ENCODE measurements at regions not wholly inside any gene's neighbourhood (a gene's known extent, or its start where the extent isn't known, plus 50 kb on each side); places are given as distances from the start of the nearest gene placed in this dataset.

DNA sequence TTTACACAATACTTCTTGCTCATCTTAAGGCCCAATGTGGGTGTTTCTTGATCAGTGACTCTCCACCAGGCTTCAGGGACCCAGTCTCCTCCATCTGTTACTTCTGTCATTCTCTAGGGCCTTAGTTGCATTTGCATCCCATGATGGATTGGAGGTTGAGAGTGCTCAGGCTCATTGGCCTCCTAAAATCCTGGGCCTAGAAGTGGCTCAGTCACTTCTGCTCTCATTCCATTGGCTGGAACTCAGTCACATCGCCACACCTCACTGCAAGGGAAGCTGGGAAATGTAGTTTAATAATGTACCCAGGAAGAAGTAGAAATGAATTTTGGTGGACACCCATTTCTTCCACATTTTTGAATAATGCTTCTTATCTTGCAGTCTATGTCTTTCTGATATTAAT, 223.5 kb downstream of the HRH4 start:
- WGBS, 2 experiments: 86 to 100% methylated on average over 1 of the region's 1 CpG
- no peak overlapping the region for H3K4me3 ChIP-seq (ENCODE audit: insufficient read depth, low read depth, low read length)
- no peaks in the 10 kb centered on the region for H3K36me3 ChIP-seq (ENCODE audit: control insufficient read depth, insufficient read depth, low read length)
- no peaks in the 10 kb centered on the region for H3K9me3 ChIP-seq (ENCODE audit: control insufficient read depth, low read length)
- no peaks in the 10 kb centered on the region for H3K4me1 ChIP-seq (ENCODE audit: control insufficient read depth, insufficient read depth, low read length)
- no peaks in the 10 kb centered on the region for H3K27me3 ChIP-seq (ENCODE audit: control insufficient read depth, insufficient read depth, low read length, poor library complexity, severe bottlenecking)
- H3K27ac ChIP-seq (ENCODE audit: insufficient read depth, low read depth, low read length, poor library complexity, severe bottlenecking): no peak overlapping the region

DNA sequence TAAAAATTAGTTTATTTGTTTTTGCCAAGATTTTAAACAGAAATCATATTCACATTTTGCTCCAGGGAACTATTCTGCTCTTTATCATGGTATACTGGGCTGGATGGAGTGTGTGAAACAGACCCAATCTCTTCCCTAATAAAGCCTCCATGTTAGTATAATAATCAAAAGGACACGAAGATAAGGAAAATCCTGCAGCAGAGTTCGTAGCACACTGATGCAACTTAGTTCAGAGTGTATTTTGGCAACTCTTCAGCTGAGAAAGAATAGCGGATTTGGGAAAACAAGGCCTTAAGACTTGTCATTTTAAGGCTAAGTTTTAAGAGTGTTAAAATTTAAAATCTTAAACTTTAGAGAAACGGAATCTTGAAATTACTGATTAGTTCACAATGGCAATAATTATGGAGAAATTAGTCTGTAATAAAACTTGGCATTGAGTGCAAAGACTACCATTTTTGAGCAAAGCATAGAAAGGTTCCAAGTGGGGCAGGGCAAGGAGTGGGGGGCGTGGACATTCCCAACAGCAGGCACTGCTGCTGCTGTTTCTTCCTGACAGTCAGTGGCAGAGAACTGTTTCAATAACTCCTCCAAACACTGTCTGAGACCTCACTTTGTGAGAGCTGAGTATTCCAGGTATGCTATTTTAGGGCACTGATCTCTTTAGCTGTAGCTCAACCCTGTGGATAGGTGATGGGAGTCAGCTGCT, 225.0 kb downstream of the HRH4 start:
- no peaks in the 10 kb centered on the region for H3K9me3 ChIP-seq (ENCODE audit: control insufficient read depth, low read length)
- no peaks in the 10 kb centered on the region for H3K36me3 ChIP-seq (ENCODE audit: control insufficient read depth, insufficient read depth, low read length)
- whole genome bisulfite sequencing, 2 experiments: 95 to 98% methylated on average over 5 of the region's 5 CpGs
- H3K4me1 ChIP-seq (ENCODE audit: control insufficient read depth, insufficient read depth, low read length): no peaks in the 10 kb centered on the region
- H3K27me3 ChIP-seq (ENCODE audit: control insufficient read depth, insufficient read depth, low read length, poor library complexity, severe bottlenecking): no peaks in the 10 kb centered on the region
- H3K4me3 ChIP-seq (ENCODE audit: insufficient read depth, low read depth, low read length): no peak overlapping the region
- no peak overlapping the region for H3K27ac ChIP-seq (ENCODE audit: insufficient read depth, low read depth, low read length, poor library complexity, severe bottlenecking)

DNA sequence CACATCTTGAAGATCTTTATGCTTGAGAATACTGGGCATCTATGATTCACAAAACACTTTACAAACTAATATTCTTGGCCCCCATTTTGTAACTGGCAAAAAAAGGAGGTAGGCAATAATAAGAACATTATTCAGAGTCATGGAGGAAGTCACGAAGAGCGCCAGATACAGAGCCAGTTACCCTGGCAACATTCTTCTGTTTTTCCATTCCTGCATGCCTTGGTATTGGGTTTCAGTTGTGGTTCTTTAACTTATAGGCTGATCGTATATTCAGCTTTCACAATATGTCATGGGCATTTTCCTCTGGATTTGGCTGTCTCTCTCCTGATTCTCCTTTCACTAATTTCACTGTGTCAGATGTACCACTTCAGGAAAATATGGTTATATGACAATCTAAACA, 234.7 kb downstream of the HRH4 start:
- 93 to 95% methylated on average over 3 of the region's 3 CpGs for WGBS, 2 experiments
- Histone ChIP-seq H3K27me3 (ENCODE audit: control insufficient read depth, insufficient read depth, low read length, poor library complexity, severe bottlenecking) (no peaks in the 10 kb centered on the region), H3K27ac (ENCODE audit: insufficient read depth, low read depth, low read length, poor library complexity, severe bottlenecking) (no peak overlapping the region), H3K4me1 (ENCODE audit: control insufficient read depth, insufficient read depth, low read length) (no peaks in the 10 kb centered on the region), H3K4me3 (ENCODE audit: insufficient read depth, low read depth, low read length) (no peak overlapping the region), H3K9me3 (ENCODE audit: control insufficient read depth, low read length) (peaks cover 5% of the 10 kb centered on the region), H3K36me3 (ENCODE audit: control insufficient read depth, insufficient read depth, low read length) (no peaks in the 10 kb centered on the region)

DNA sequence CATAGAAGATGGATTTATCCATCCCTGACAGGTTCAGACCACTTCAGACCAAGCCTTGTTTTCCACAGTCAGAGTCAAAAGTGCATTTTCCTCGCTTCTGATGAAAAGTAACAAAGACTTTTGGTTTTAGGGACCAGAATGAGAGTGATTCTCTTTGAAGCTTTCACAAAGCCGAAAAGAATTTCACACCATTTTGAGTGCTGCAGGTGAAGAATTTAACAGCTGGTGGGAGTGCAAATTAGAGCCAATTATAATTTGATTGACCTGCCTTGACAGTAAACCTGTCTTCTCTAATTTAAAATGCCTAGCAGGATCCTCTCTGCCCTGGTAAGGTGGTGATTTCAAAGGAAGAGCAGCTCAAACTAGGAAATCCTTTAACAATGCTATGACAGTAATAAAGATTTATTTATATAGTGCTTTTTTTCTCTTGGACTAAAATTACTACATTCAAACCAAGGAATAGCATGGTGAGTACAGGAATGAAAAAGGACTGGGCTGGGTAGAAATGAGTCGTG, 241.6 kb downstream of the HRH4 start:
- no peak overlapping the region for H3K27ac ChIP-seq (ENCODE audit: insufficient read depth, low read depth, low read length, poor library complexity, severe bottlenecking)
- 74 to 78% methylated on average over 3 of the region's 3 CpGs for WGBS, 2 experiments
- H3K27me3 ChIP-seq (ENCODE audit: control insufficient read depth, insufficient read depth, low read length, poor library complexity, severe bottlenecking): no peaks in the 10 kb centered on the region
- H3K4me1 ChIP-seq (ENCODE audit: control insufficient read depth, insufficient read depth, low read length): no peaks in the 10 kb centered on the region
- no peak overlapping the region for H3K4me3 ChIP-seq (ENCODE audit: insufficient read depth, low read depth, low read length)
- H3K36me3 ChIP-seq (ENCODE audit: control insufficient read depth, insufficient read depth, low read length): peaks cover 3% of the 10 kb centered on the region
- peaks cover 4% of the 10 kb centered on the region for H3K9me3 ChIP-seq (ENCODE audit: control insufficient read depth, low read length)

DNA sequence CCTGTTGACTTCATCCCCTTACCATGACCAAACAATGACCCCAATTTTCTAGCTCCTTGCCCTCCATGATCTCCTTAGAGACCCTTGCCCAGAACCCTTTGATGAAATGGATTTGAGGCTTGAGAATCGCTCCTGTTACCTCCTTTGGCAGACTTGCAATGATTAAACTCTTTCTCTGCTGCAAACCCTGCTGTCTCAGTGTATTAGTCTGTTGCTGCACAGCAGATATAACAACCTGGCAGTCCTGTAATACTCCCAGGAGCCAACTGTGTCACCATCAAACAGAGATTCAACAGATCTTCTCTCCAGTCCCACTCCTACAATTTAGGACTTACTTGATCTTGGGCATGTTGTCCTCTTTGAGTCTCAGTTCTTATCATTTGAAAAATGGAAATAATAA, 242.9 kb downstream of the HRH4 start:
- WGBS, 2 experiments: 96 to 100% methylated on average over 1 of the region's 1 CpG
- no peak overlapping the region for H3K4me3 ChIP-seq (ENCODE audit: insufficient read depth, low read depth, low read length)

DNA sequence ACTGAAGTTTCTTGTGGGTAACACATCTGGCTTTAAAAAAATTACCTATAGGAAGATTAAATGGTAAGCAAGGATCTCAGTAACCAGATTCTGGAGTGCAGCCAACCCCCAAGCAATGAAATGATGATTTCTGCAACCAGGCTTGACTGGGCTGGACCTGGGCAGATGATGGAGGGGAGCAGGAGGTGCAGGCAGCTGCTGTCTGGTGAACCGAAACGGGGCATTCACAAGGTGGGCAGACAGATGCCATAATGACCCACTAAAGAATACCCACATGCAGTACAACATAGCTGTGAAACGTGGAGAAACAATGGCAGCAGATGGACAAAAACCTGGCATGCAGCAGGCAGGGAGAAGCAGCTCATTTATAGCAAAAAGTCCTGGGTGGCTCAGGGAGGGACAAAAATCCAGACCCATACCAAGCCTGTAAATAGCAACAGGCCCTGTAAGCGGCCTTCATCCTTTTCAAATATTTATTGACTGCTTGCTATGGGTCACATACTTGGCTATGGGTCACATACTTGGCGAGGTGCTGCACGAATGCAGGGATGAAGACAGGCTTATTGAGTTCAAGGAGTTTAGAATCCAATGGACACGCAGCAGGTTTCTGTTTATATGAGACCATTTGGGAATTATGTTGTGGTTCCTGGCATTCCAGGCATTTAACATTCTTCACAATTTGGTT, 244.7 kb downstream of the HRH4 start:
- 82 to 90% methylated on average over 7 of the region's 7 CpGs for WGBS, 2 experiments

More for the DNA sequence above, 242.9 kb downstream of the HRH4 start:
- H3K27ac ChIP-seq (ENCODE audit: insufficient read depth, low read depth, low read length, poor library complexity, severe bottlenecking): no peak overlapping the region
- no peaks in the 10 kb centered on the region for H3K27me3 ChIP-seq (ENCODE audit: control insufficient read depth, insufficient read depth, low read length, poor library complexity, severe bottlenecking)
- peaks cover 4% of the 10 kb centered on the region for H3K9me3 ChIP-seq (ENCODE audit: control insufficient read depth, low read length)
- H3K4me1 ChIP-seq (ENCODE audit: control insufficient read depth, insufficient read depth, low read length): no peaks in the 10 kb centered on the region
- peaks cover 3% of the 10 kb centered on the region for H3K36me3 ChIP-seq (ENCODE audit: control insufficient read depth, insufficient read depth, low read length)

DNA sequence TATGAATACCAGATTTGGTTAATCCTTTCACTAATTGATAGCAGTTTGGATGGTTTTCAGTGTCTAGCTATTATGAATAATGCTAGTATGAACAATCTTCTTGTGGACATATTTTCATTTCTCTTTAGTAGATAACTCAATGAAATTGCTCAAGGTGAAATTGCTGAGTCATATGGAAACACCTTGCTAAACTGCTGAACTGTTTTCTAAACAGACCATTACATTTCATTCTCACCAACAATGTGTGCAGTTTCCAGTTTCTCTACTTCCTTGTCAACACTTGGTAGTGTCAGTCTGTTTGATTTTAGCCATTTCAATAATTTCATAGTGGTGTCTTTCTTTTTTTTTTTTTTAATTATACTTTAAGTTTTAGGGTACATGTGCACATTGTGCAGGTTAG, 250.0 kb downstream of the HRH4 start:
- H3K36me3 ChIP-seq (ENCODE audit: control insufficient read depth, insufficient read depth, low read length): no peaks in the 10 kb centered on the region
- no peaks in the 10 kb centered on the region for H3K4me1 ChIP-seq (ENCODE audit: control insufficient read depth, insufficient read depth, low read length)
- no peaks in the 10 kb centered on the region for H3K27me3 ChIP-seq (ENCODE audit: control insufficient read depth, insufficient read depth, low read length, poor library complexity, severe bottlenecking)
- H3K9me3 ChIP-seq (ENCODE audit: control insufficient read depth, low read length): no peaks in the 10 kb centered on the region
- no peak overlapping the region for H3K4me3 ChIP-seq (ENCODE audit: insufficient read depth, low read depth, low read length)
- no peak overlapping the region for H3K27ac ChIP-seq (ENCODE audit: insufficient read depth, low read depth, low read length, poor library complexity, severe bottlenecking)

More for the DNA sequence above, 244.7 kb downstream of the HRH4 start:
- H3K27me3 ChIP-seq (ENCODE audit: control insufficient read depth, insufficient read depth, low read length, poor library complexity, severe bottlenecking): no peaks in the 10 kb centered on the region
- no peak overlapping the region for H3K27ac ChIP-seq (ENCODE audit: insufficient read depth, low read depth, low read length, poor library complexity, severe bottlenecking)
- peaks cover 3% of the 10 kb centered on the region for H3K36me3 ChIP-seq (ENCODE audit: control insufficient read depth, insufficient read depth, low read length)
- H3K9me3 ChIP-seq (ENCODE audit: control insufficient read depth, low read length): peaks cover 4% of the 10 kb centered on the region
- H3K4me3 ChIP-seq (ENCODE audit: insufficient read depth, low read depth, low read length): no peak overlapping the region
- H3K4me1 ChIP-seq (ENCODE audit: control insufficient read depth, insufficient read depth, low read length): no peaks in the 10 kb centered on the region

DNA sequence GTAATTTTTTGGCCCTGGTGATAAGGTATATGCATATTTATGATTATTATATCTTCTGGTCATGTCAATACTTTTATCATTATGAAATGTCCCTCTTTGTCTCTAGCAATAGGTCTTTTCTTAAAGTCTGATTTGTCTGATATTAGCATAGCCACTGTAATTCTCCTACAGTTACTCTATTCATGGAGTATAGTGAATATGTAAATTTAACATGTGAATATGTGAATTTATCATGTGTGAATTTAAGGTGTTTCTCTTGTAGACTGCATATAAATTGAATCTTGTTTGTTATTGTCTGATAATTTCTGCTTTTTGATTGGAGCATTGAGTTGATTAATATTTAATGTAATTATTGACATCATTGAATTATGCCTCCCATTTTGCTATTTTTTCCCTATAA, 259.4 kb downstream of the HRH4 start:
- H3K27ac ChIP-seq (ENCODE audit: insufficient read depth, low read depth, low read length, poor library complexity, severe bottlenecking): no peak overlapping the region
- no peaks in the 10 kb centered on the region for H3K36me3 ChIP-seq (ENCODE audit: control insufficient read depth, insufficient read depth, low read length)
- H3K4me3 ChIP-seq (ENCODE audit: insufficient read depth, low read depth, low read length): no peak overlapping the region
- H3K9me3 ChIP-seq (ENCODE audit: control insufficient read depth, low read length): no peaks in the 10 kb centered on the region
- no peaks in the 10 kb centered on the region for H3K27me3 ChIP-seq (ENCODE audit: control insufficient read depth, insufficient read depth, low read length, poor library complexity, severe bottlenecking)
- no peaks in the 10 kb centered on the region for H3K4me1 ChIP-seq (ENCODE audit: control insufficient read depth, insufficient read depth, low read length)

DNA sequence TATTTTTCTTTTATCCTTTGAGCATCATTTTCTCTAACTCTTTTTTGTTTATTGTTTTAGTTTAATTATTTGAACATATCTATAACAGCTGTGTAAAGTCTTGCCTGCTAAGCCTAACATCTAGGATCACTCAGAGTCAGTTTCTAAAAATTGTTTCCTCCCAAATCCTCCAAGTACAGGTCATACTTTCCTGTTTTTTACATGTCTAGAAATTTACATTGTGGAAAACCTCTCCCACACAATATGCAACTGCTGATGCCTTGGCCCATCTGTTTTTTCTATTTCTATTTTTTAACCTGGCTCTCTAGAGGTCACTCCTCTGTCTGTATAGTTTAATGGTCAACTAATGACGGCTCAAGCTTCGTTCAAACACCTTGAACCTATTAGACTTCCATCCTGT, 261.0 kb downstream of the HRH4 start:
- Histone ChIP-seq H3K36me3 (ENCODE audit: control insufficient read depth, insufficient read depth, low read length) (no peaks in the 10 kb centered on the region), H3K4me3 (ENCODE audit: insufficient read depth, low read depth, low read length) (no peak overlapping the region), H3K27me3 (ENCODE audit: control insufficient read depth, insufficient read depth, low read length, poor library complexity, severe bottlenecking) (no peaks in the 10 kb centered on the region), H3K27ac (ENCODE audit: insufficient read depth, low read depth, low read length, poor library complexity, severe bottlenecking) (no peak overlapping the region), H3K9me3 (ENCODE audit: control insufficient read depth, low read length) (no peaks in the 10 kb centered on the region), H3K4me1 (ENCODE audit: control insufficient read depth, insufficient read depth, low read length) (peaks cover 6% of the 10 kb centered on the region)
- 90 to 100% methylated on average over 2 of the region's 2 CpGs for WGBS, 2 experiments

DNA sequence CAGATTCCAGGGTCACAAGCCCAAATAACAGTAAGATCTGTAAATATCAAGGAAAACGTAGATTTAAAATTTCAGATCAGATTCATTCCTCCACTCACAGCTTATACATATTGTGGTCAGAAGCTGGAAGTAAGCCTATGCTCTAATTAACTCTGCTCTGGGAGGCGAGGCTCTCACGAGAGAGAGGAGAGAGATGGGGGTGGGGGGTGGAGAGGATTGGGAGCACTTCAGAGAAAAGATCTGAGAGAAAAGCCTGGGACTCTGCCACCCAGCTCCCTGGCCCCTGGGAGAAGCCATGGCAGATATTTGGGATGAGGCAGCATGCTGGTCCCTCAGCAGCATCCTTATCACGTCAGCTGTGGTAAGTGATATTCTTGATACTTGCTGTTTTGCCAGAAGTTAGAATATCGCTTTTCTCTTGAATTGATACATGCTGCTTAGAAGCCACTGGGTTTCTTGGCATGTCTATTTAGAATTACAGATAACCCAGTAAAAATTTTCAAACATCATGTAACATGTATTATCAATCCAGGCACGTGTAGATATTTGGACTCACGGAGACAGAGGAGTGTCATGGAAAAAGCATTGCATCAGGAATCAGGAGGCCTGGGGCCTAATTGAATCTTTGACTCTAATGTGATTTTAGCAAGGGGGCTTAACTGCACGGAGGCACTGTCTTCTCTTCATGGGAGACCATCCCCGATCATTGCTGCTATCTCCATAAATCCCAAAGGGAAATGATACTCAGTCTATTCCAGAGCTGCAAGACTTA, 265.4 kb downstream of the HRH4 start:
- no peaks in the 10 kb centered on the region for H3K36me3 ChIP-seq (ENCODE audit: control insufficient read depth, insufficient read depth, low read length)
- H3K4me1 ChIP-seq (ENCODE audit: control insufficient read depth, insufficient read depth, low read length): peaks cover 6% of the 10 kb centered on the region
- no peaks in the 10 kb centered on the region for H3K9me3 ChIP-seq (ENCODE audit: control insufficient read depth, low read length)
- H3K27me3 ChIP-seq (ENCODE audit: control insufficient read depth, insufficient read depth, low read length, poor library complexity, severe bottlenecking): no peaks in the 10 kb centered on the region
- no peak overlapping the region for H3K4me3 ChIP-seq (ENCODE audit: insufficient read depth, low read depth, low read length)
- H3K27ac ChIP-seq (ENCODE audit: insufficient read depth, low read depth, low read length, poor library complexity, severe bottlenecking): no peak overlapping the region
- WGBS, 2 experiments: 75 to 80% methylated on average over 9 of the region's 9 CpGs

Measured in ectodermal cell (in vitro differentiated cells).